ENCODE measurements at regions not wholly inside any gene's neighbourhood (a gene's known extent, or its start where the extent isn't known, plus 50 kb on each side); places are given as distances from the start of the nearest gene placed in this dataset.

- H3K27ac ChIP-seq (ENCODE audit: low read depth, low read length, poor library complexity, severe bottlenecking): no peak overlapping the region
- H3K4me1 ChIP-seq (ENCODE audit: insufficient read depth, low read length, severe bottlenecking): no peaks in the 10 kb centered on the region
- H4K20me1 ChIP-seq (ENCODE audit: insufficient read depth, low read length): no peaks in the 10 kb centered on the region
- no peak for TF ChIP-seq CTCF (IDR thresholded peaks at IDR 0.05; ENCODE audit: low read length)
- TF ChIP-seq EZH2 (IDR thresholded peaks at IDR 0.05; ENCODE audit: borderline replicate concordance, low read length): no peak
- no peaks in the 10 kb centered on the region for H3K36me3 ChIP-seq (ENCODE audit: insufficient read depth, low read length)
- no peaks in the 10 kb centered on the region for H3K79me2 ChIP-seq (ENCODE audit: insufficient read depth, low read length)
- H2AFZ ChIP-seq (ENCODE audit: low read length): no peak overlapping the region
- no peaks in the 10 kb centered on the region for H3K9me3 ChIP-seq (ENCODE audit: low read length)
- H3K9me2 ChIP-seq (ENCODE audit: low read depth, low read length): no peaks in the 10 kb centered on the region
- no peaks in the 10 kb centered on the region for H3K27me3 ChIP-seq (ENCODE audit: insufficient read depth, low read length)
- H3K4me2 ChIP-seq (ENCODE audit: low read length): no peak overlapping the region
- H3K9ac ChIP-seq (ENCODE audit: low read length): no peak overlapping the region
- no peaks in the 10 kb centered on the region for H3F3A ChIP-seq (ENCODE audit: insufficient read depth, low read length)
- no peak overlapping the region for H3K4me3 ChIP-seq (ENCODE audit: low read depth, low read length, poor library complexity, severe bottlenecking)
Observed at GRCh38 chr4:34412233-34412632, 1832.1 kb downstream of the ARAP2 start.

GRCh38 chr4:34412911-34413310 lies 1831.4 kb downstream of the ARAP2 start:
- H2AFZ ChIP-seq (ENCODE audit: low read length): no peak overlapping the region
- H3K36me3 ChIP-seq (ENCODE audit: insufficient read depth, low read length): no peaks in the 10 kb centered on the region
- no peaks in the 10 kb centered on the region for H3K9me2 ChIP-seq (ENCODE audit: low read depth, low read length)
- no peaks in the 10 kb centered on the region for H3K27me3 ChIP-seq (ENCODE audit: insufficient read depth, low read length)
- no peaks in the 10 kb centered on the region for H3K9me3 ChIP-seq (ENCODE audit: low read length)
- H3K4me2 ChIP-seq (ENCODE audit: low read length): no peak overlapping the region
- no peaks in the 10 kb centered on the region for H3K4me1 ChIP-seq (ENCODE audit: insufficient read depth, low read length, severe bottlenecking)
- no peak overlapping the region for H3K9ac ChIP-seq (ENCODE audit: low read length)
- no peaks in the 10 kb centered on the region for H3K79me2 ChIP-seq (ENCODE audit: insufficient read depth, low read length)
- no peaks in the 10 kb centered on the region for H3F3A ChIP-seq (ENCODE audit: insufficient read depth, low read length)
- TF ChIP-seq CTCF (IDR thresholded peaks at IDR 0.05; ENCODE audit: low read length): no peak
- TF ChIP-seq EZH2 (IDR thresholded peaks at IDR 0.05; ENCODE audit: borderline replicate concordance, low read length): no peak
- H4K20me1 ChIP-seq (ENCODE audit: insufficient read depth, low read length): no peaks in the 10 kb centered on the region
- H3K4me3 ChIP-seq (ENCODE audit: low read depth, low read length, poor library complexity, severe bottlenecking): no peak overlapping the region
- no peak overlapping the region for H3K27ac ChIP-seq (ENCODE audit: low read depth, low read length, poor library complexity, severe bottlenecking)

GRCh38 chr4:34417160-34417559 lies 1827.2 kb downstream of the ARAP2 start:
- Histone ChIP-seq H3K4me2 (ENCODE audit: low read length) (no peak overlapping the region), H3K27ac (ENCODE audit: low read depth, low read length, poor library complexity, severe bottlenecking) (no peak overlapping the region), H3K4me1 (ENCODE audit: insufficient read depth, low read length, severe bottlenecking) (no peaks in the 10 kb centered on the region), H2AFZ (ENCODE audit: low read length) (no peak overlapping the region), H3K9me3 (ENCODE audit: low read length) (no peaks in the 10 kb centered on the region), H3K27me3 (ENCODE audit: insufficient read depth, low read length) (no peaks in the 10 kb centered on the region), H4K20me1 (ENCODE audit: insufficient read depth, low read length) (no peaks in the 10 kb centered on the region), H3K79me2 (ENCODE audit: insufficient read depth, low read length) (no peaks in the 10 kb centered on the region), H3K4me3 (ENCODE audit: low read depth, low read length, poor library complexity, severe bottlenecking) (no peak overlapping the region), H3K9ac (ENCODE audit: low read length) (no peak overlapping the region), H3F3A (ENCODE audit: insufficient read depth, low read length) (no peaks in the 10 kb centered on the region), H3K9me2 (ENCODE audit: low read depth, low read length) (no peaks in the 10 kb centered on the region), H3K36me3 (ENCODE audit: insufficient read depth, low read length) (no peaks in the 10 kb centered on the region)
- TF ChIP-seq CTCF (IDR thresholded peaks at IDR 0.05; ENCODE audit: low read length): no peak
- no peak for TF ChIP-seq EZH2 (IDR thresholded peaks at IDR 0.05; ENCODE audit: borderline replicate concordance, low read length)

All from OCI-LY1 (cell line).